ENCODE measurements at regions not wholly inside any gene's neighbourhood (a gene's known extent, or its start where the extent isn't known, plus 50 kb on each side); places are given as distances from the start of the nearest gene placed in this dataset.

- no peak for DNase-seq (ENCODE audit: low read depth in 2 of 2)
Measured at GRCh38 chr10:3412646-3413045, 240.1 kb upstream of the PITRM1 start.

- no peak for DNase-seq (ENCODE audit: low read depth in 2 of 2)
Measured at GRCh38 chr10:3412071-3412582, 239.5 kb upstream of the PITRM1 start.

GRCh38 chr10:3411044-3411443 is 238.5 kb upstream of the PITRM1 start:
- no peak for DNase-seq (ENCODE audit: low read depth in 2 of 2)

- DNase-seq (ENCODE audit: low read depth in 2 of 2) = no peak
Measured at GRCh38 chr10:3409928-3410327, 237.3 kb upstream of the PITRM1 start.

GRCh38 chr10:3408603-3409365 is 236.2 kb upstream of the PITRM1 start:
- DNase-seq (ENCODE audit: low read depth in 2 of 2) = no peak

GRCh38 chr10:3407208-3407607 is 234.6 kb upstream of the PITRM1 start:
- no peak for DNase-seq (ENCODE audit: low read depth in 2 of 2)

GRCh38 chr10:3406556-3406955 is 234.0 kb upstream of the PITRM1 start:
- DNase-seq (ENCODE audit: low read depth in 2 of 2) = no peak

GRCh38 chr10:3404381-3404780 is 231.8 kb upstream of the PITRM1 start:
- no peak for DNase-seq (ENCODE audit: low read depth in 2 of 2)

- DNase-seq (ENCODE audit: low read depth in 2 of 2) = no peak
Measured at GRCh38 chr10:3402187-3402751, 229.7 kb upstream of the PITRM1 start.

GRCh38 chr10:3401491-3401938 is 228.9 kb upstream of the PITRM1 start:
- DNase-seq (ENCODE audit: low read depth in 2 of 2) = no peak

GRCh38 chr10:3400348-3400747 is 227.8 kb upstream of the PITRM1 start:
- DNase-seq (ENCODE audit: low read depth in 2 of 2) = no peak

- DNase-seq (ENCODE audit: low read depth in 2 of 2) = no peak
Measured at GRCh38 chr10:3399756-3400155, 227.2 kb upstream of the PITRM1 start.

- no peak for DNase-seq (ENCODE audit: low read depth in 2 of 2)
Measured at GRCh38 chr10:3398825-3399646, 226.5 kb upstream of the PITRM1 start.

GRCh38 chr10:3397846-3398245 is 225.3 kb upstream of the PITRM1 start:
- no peak for DNase-seq (ENCODE audit: low read depth in 2 of 2)

GRCh38 chr10:3397231-3397630 is 224.6 kb upstream of the PITRM1 start:
- no peak for DNase-seq (ENCODE audit: low read depth in 2 of 2)

- no peak for DNase-seq (ENCODE audit: low read depth in 2 of 2)
Measured at GRCh38 chr10:3396116-3396515, 223.5 kb upstream of the PITRM1 start.

GRCh38 chr10:3395458-3395861 is 222.9 kb upstream of the PITRM1 start:
- no peak for DNase-seq (ENCODE audit: low read depth in 2 of 2)

GRCh38 chr10:3395041-3395440 is 222.5 kb upstream of the PITRM1 start:
- no peak for DNase-seq (ENCODE audit: low read depth in 2 of 2)

GRCh38 chr10:3393958-3394357 is 221.4 kb upstream of the PITRM1 start:
- DNase-seq (ENCODE audit: low read depth in 2 of 2) = no peak

GRCh38 chr10:3391657-3392056 is 219.1 kb upstream of the PITRM1 start:
- no peak for DNase-seq (ENCODE audit: low read depth in 2 of 2)

- DNase-seq (ENCODE audit: low read depth in 2 of 2) = no peak
Measured at GRCh38 chr10:3389130-3389529, 216.5 kb upstream of the PITRM1 start.

GRCh38 chr10:3385487-3385886 is 212.9 kb upstream of the PITRM1 start:
- DNase-seq (ENCODE audit: low read depth in 2 of 2) = no peak

GRCh38 chr10:3382092-3382491 is 209.5 kb upstream of the PITRM1 start:
- DNase-seq (ENCODE audit: low read depth in 2 of 2) = no peak
